ENCODE measurements at regions not wholly inside any gene's neighbourhood (a gene's known extent, or its start where the extent isn't known, plus 50 kb on each side); places are given as distances from the start of the nearest gene placed in this dataset.
"Not testable (repeated sequence)": the region's sequence is repeated elsewhere in the genome, so short reads cannot be mapped to it uniquely, and the experiment has no call there.

GRCh38 chr17:14595656-14596055 lies 294.8 kb downstream of the HS3ST3B1 start:
- no peak overlapping the region for H3K4me3 Mint-ChIP-seq
- peaks cover 0 to 11% (median 3%) of the 10 kb centered on the region in 7 donors for H3K9me3 Mint-ChIP-seq
- H3K27ac Mint-ChIP-seq: peak overlapping the region in 1 of 6 donors; percentile 5
- DNase-seq: no peak
- ATAC-seq (ENCODE audit: low read depth in 2 of 2): no peak
- H3K36me3 Mint-ChIP-seq: peaks cover 5 to 12% of the 10 kb centered on the region in 2 donors
- peaks cover 23 to 39% (median 34%) of the 10 kb centered on the region in 3 donors for H3K27me3 Mint-ChIP-seq
- no peaks in the 10 kb centered on the region for H3K4me1 Mint-ChIP-seq

GRCh38 chr17:14594690-14595089 lies 293.8 kb downstream of the HS3ST3B1 start:
- peaks cover 3 to 5% of the 10 kb centered on the region in 2 donors for H3K36me3 Mint-ChIP-seq
- H3K9me3 Mint-ChIP-seq: peaks cover 0 to 6% (median 0%) of the 10 kb centered on the region in 7 donors
- H3K27me3 Mint-ChIP-seq: peaks cover 23 to 39% (median 34%) of the 10 kb centered on the region in 3 donors
- H3K4me1 Mint-ChIP-seq: no peaks in the 10 kb centered on the region
- no peak overlapping the region for H3K4me3 Mint-ChIP-seq
- ATAC-seq (ENCODE audit: low read depth in 2 of 2) (no peak), DNase-seq (no peak)
- no peak overlapping the region for H3K27ac Mint-ChIP-seq

GRCh38 chr17:14593956-14594355 lies 293.1 kb downstream of the HS3ST3B1 start:
- Mint-ChIP-seq H3K4me3 (no peak overlapping the region), H3K9me3 (peaks cover 0 to 2% (median 0%) of the 10 kb centered on the region in 7 donors), H3K27me3 (peaks cover 23 to 36% (median 30%) of the 10 kb centered on the region in 3 donors), H3K4me1 (no peaks in the 10 kb centered on the region), H3K36me3 (peaks cover 2 to 3% of the 10 kb centered on the region in 2 donors), H3K27ac (no peak overlapping the region)
- DNase-seq (no peak), ATAC-seq (ENCODE audit: low read depth in 2 of 2) (no peak)

GRCh38 chr17:14590459-14591250 lies 289.8 kb downstream of the HS3ST3B1 start:
- Mint-ChIP-seq H3K27ac (peak overlapping the region in 3 of 6 donors; percentile 10 to 82 (median 32)), H3K4me3 (no peak overlapping the region), H3K36me3 (no peaks in the 10 kb centered on the region), H3K9me3 (no peaks in the 10 kb centered on the region), H3K4me1 (no peaks in the 10 kb centered on the region), H3K27me3 (peaks cover 12 to 16% (median 15%) of the 10 kb centered on the region in 3 donors)
- DNase-seq (no peak), ATAC-seq (ENCODE audit: low read depth in 2 of 2) (no peak)

- ATAC-seq (ENCODE audit: low read depth in 2 of 2) (no peak), DNase-seq (no peak)
- Mint-ChIP-seq H3K27ac (no peak overlapping the region), H3K9me3 (no peaks in the 10 kb centered on the region), H3K27me3 (peaks cover 0 to 5% (median 0%) of the 10 kb centered on the region in 3 donors), H3K4me1 (no peaks in the 10 kb centered on the region), H3K36me3 (no peaks in the 10 kb centered on the region), H3K4me3 (no peak overlapping the region)
These were observed 284.2 kb downstream of the HS3ST3B1 start for GRCh38 chr17:14585099-14585498.

- DNase-seq: no peak
- Mint-ChIP-seq H3K27me3 (peaks cover 0 to 5% (median 0%) of the 10 kb centered on the region in 3 donors), H3K9me3 (no peaks in the 10 kb centered on the region), H3K4me1 (no peaks in the 10 kb centered on the region), H3K27ac (no peak overlapping the region), H3K36me3 (no peaks in the 10 kb centered on the region), H3K4me3 (no peak overlapping the region)
- no peak for ATAC-seq (ENCODE audit: low read depth in 2 of 2)
These were observed 282.1 kb downstream of the HS3ST3B1 start for GRCh38 chr17:14582996-14583395.

GRCh38 chr17:14581186-14581830 lies 280.4 kb downstream of the HS3ST3B1 start:
- no peak overlapping the region for H3K27ac Mint-ChIP-seq
- no peak for ATAC-seq (ENCODE audit: low read depth in 2 of 2)
- H3K4me1 Mint-ChIP-seq: no peaks in the 10 kb centered on the region
- DNase-seq: no peak
- no peaks in the 10 kb centered on the region for H3K9me3 Mint-ChIP-seq
- no peak overlapping the region for H3K4me3 Mint-ChIP-seq
- H3K36me3 Mint-ChIP-seq: no peaks in the 10 kb centered on the region
- H3K27me3 Mint-ChIP-seq: peaks cover 0 to 5% (median 0%) of the 10 kb centered on the region in 3 donors

GRCh38 chr17:14580499-14580898 lies 279.6 kb downstream of the HS3ST3B1 start:
- no peak overlapping the region for H3K27ac Mint-ChIP-seq
- no peaks in the 10 kb centered on the region for H3K9me3 Mint-ChIP-seq
- no peaks in the 10 kb centered on the region for H3K4me1 Mint-ChIP-seq
- no peak overlapping the region for H3K4me3 Mint-ChIP-seq
- ATAC-seq (ENCODE audit: low read depth in 2 of 2) (no peak), DNase-seq (no peak)
- peaks cover 0 to 5% (median 0%) of the 10 kb centered on the region in 3 donors for H3K27me3 Mint-ChIP-seq
- no peaks in the 10 kb centered on the region for H3K36me3 Mint-ChIP-seq

GRCh38 chr17:14579716-14580115 lies 278.8 kb downstream of the HS3ST3B1 start:
- H3K9me3 Mint-ChIP-seq: peaks cover 0 to 2% (median 0%) of the 10 kb centered on the region in 7 donors
- H3K27ac Mint-ChIP-seq: no peak overlapping the region
- H3K27me3 Mint-ChIP-seq: peaks cover 0 to 3% (median 2%) of the 10 kb centered on the region in 3 donors
- H3K36me3 Mint-ChIP-seq: no peaks in the 10 kb centered on the region
- no peak overlapping the region for H3K4me3 Mint-ChIP-seq
- H3K4me1 Mint-ChIP-seq: no peaks in the 10 kb centered on the region
- DNase-seq: no peak
- no peak for ATAC-seq (ENCODE audit: low read depth in 2 of 2)

- DNase-seq (no peak), ATAC-seq (ENCODE audit: low read depth in 2 of 2) (no peak)
- Mint-ChIP-seq H3K4me3 (no peak overlapping the region), H3K27me3 (peaks cover 0 to 5% (median 0%) of the 10 kb centered on the region in 3 donors), H3K27ac (no peak overlapping the region), H3K4me1 (peaks cover 6 to 12% (median 9%) of the 10 kb centered on the region in 3 donors), H3K36me3 (no peaks in the 10 kb centered on the region), H3K9me3 (peaks cover 0 to 2% (median 0%) of the 10 kb centered on the region in 7 donors)
These were observed 274.6 kb downstream of the HS3ST3B1 start for GRCh38 chr17:14575471-14575953.

- H3K4me1 Mint-ChIP-seq; H3K4me3 Mint-ChIP-seq; ATAC-seq (ENCODE audit: low read depth in 2 of 2); H3K27ac Mint-ChIP-seq; H3K36me3 Mint-ChIP-seq; H3K9me3 Mint-ChIP-seq; DNase-seq: not testable (repeated sequence)
- H3K27me3 Mint-ChIP-seq: peaks cover 0 to 13% (median 4%) of the 10 kb centered on the region in 3 donors
These were observed 259.4 kb downstream of the HS3ST3B1 start for GRCh38 chr17:14560325-14560724.

GRCh38 chr17:14559264-14560119 lies 258.6 kb downstream of the HS3ST3B1 start:
- peaks cover 0 to 16% (median 4%) of the 10 kb centered on the region in 3 donors for H3K27me3 Mint-ChIP-seq
- H3K4me3 Mint-ChIP-seq: no peak overlapping the region
- H3K27ac Mint-ChIP-seq: no peak overlapping the region
- no peaks in the 10 kb centered on the region for H3K36me3 Mint-ChIP-seq
- DNase-seq: no peak
- no peak for ATAC-seq (ENCODE audit: low read depth in 2 of 2)
- peaks cover 0 to 5% (median 4%) of the 10 kb centered on the region in 3 donors for H3K4me1 Mint-ChIP-seq
- peaks cover 0 to 1% (median 0%) of the 10 kb centered on the region in 7 donors for H3K9me3 Mint-ChIP-seq

- H3K27me3 Mint-ChIP-seq: peaks cover 0 to 11% (median 0%) of the 10 kb centered on the region in 3 donors
- H3K4me1 Mint-ChIP-seq: peaks cover 0 to 9% (median 4%) of the 10 kb centered on the region in 3 donors
- no peak overlapping the region for H3K27ac Mint-ChIP-seq
- no peaks in the 10 kb centered on the region for H3K36me3 Mint-ChIP-seq
- DNase-seq (no peak), ATAC-seq (ENCODE audit: low read depth in 2 of 2) (peak in 1 of 2 donors; percentile 37)
- peaks cover 0 to 1% (median 0%) of the 10 kb centered on the region in 7 donors for H3K9me3 Mint-ChIP-seq
- H3K4me3 Mint-ChIP-seq: peak overlapping the region in 1 of 8 donors; percentile 29
These were observed 256.6 kb downstream of the HS3ST3B1 start for GRCh38 chr17:14557480-14557879.
